ENCODE measurements at regions not wholly inside any gene's neighbourhood (a gene's known extent, or its start where the extent isn't known, plus 50 kb on each side); places are given as distances from the start of the nearest gene placed in this dataset.

DNA sequence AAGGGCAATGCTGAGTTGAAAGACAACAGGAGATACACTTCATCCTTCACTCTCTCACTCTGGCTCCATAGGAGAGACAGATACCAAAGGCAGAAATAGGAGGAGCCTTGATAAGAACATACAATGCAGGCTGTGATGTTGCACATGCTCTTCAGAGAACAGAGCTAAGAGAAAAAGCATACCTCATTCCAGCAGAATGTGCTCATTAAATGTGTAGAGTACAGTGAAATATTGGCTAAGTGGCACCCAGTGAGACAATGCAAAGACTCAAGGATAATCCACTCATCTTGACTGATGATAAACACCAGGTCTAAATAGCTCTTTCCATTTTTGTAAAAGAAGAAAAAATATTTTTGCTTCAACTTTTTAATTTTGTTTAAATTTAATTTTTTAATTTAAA is 139.7 kb downstream of the OR2K2 start:
- TF ChIP-seq, protein P1, sequence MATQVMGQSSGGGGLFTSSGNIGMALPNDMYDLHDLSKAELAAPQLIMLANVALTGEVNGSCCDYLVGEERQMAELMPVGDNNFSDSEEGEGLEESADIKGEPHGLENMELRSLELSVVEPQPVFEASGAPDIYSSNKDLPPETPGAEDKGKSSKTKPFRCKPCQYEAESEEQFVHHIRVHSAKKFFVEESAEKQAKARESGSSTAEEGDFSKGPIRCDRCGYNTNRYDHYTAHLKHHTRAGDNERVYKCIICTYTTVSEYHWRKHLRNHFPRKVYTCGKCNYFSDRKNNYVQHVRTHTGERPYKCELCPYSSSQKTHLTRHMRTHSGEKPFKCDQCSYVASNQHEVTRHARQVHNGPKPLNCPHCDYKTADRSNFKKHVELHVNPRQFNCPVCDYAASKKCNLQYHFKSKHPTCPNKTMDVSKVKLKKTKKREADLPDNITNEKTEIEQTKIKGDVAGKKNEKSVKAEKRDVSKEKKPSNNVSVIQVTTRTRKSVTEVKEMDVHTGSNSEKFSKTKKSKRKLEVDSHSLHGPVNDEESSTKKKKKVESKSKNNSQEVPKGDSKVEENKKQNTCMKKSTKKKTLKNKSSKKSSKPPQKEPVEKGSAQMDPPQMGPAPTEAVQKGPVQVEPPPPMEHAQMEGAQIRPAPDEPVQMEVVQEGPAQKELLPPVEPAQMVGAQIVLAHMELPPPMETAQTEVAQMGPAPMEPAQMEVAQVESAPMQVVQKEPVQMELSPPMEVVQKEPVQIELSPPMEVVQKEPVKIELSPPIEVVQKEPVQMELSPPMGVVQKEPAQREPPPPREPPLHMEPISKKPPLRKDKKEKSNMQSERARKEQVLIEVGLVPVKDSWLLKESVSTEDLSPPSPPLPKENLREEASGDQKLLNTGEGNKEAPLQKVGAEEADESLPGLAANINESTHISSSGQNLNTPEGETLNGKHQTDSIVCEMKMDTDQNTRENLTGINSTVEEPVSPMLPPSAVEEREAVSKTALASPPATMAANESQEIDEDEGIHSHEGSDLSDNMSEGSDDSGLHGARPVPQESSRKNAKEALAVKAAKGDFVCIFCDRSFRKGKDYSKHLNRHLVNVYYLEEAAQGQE (IDR thresholded peaks at IDR 0.05): no peak
- TF ChIP-seq NR2F2 (IDR thresholded peaks at IDR 0.05): no peak
- no peak for TF ChIP-seq HNF4A (conservative IDR thresholded peaks at IDR 0.05)
- no peak for TF ChIP-seq FOXA1 (IDR thresholded peaks at IDR 0.05)
- no peak for TF ChIP-seq GABPA (IDR thresholded peaks at IDR 0.05 in 1 of 2, conservative IDR thresholded peaks at IDR 0.05 in 1 of 2)
- no peak for TF ChIP-seq TAF1 (conservative IDR thresholded peaks at IDR 0.05)
- no peak for TF ChIP-seq ZBTB33 (IDR thresholded peaks at IDR 0.05)
- TF ChIP-seq HNF4G (IDR thresholded peaks at IDR 0.05): no peak
- TF ChIP-seq RAD21 (IDR thresholded peaks at IDR 0.05): no peak
- no peak for TF ChIP-seq ATF3 (IDR thresholded peaks at IDR 0.05)
- TF ChIP-seq FOXA2 (IDR thresholded peaks at IDR 0.05): no peak
- TF ChIP-seq JUND (IDR thresholded peaks at IDR 0.05): no peak
- TF ChIP-seq RXRA (IDR thresholded peaks at IDR 0.05): no peak
- TF ChIP-seq CTCF (IDR thresholded peaks at IDR 0.05; ENCODE audit: low read depth, low read length, missing input control): no peak
- no peak for TF ChIP-seq SP1 (IDR thresholded peaks at IDR 0.05)
- no peak for TF ChIP-seq MAX (IDR thresholded peaks at IDR 0.05)
- TF ChIP-seq EGR1 (IDR thresholded peaks at IDR 0.05; ENCODE audit: low read depth in 2 of 2): no peak
- no peak for TF ChIP-seq YY1 (IDR thresholded peaks at IDR 0.05)
- Histone ChIP-seq H3K9ac (ENCODE audit: low read depth in 1 of 2, low read length in 2 of 2) (no peak overlapping the region), H3K9me3 (ENCODE audit: control insufficient read depth in 4 of 4, low read length in 3 of 4) (no peaks in the 10 kb centered on the region), H3K36me3 (ENCODE audit: control insufficient read depth in 4 of 4, insufficient read depth in 3 of 4, low read depth in 1 of 4, low read length in 3 of 4) (no peaks in the 10 kb centered on the region), H3K27ac (ENCODE audit: low read depth in 1 of 2, low read length in 2 of 2) (no peak overlapping the region), H3K4me3 (ENCODE audit: low read depth in 1 of 3, low read length in 3 of 3) (no peak overlapping the region), H3K27me3 (ENCODE audit: control insufficient read depth in 4 of 4, insufficient read depth in 4 of 4, low read length in 3 of 4) (peaks cover 0 to 6% (median 1%) of the 10 kb centered on the region in 4 donors), H3K4me1 (ENCODE audit: control insufficient read depth in 4 of 4, insufficient read depth in 4 of 4, low read length in 3 of 4) (no peaks in the 10 kb centered on the region)
- no peak for DNase-seq (ENCODE audit: low spot score)

Measured in liver (tissue), 7 donors.